NCI-H2081 (cell line): ENCODE measurements at regions not wholly inside any gene's neighbourhood (a gene's known extent, or its start where the extent isn't known, plus 50 kb on each side); places are given as distances from the start of the nearest gene placed in this dataset.
"Not testable (repeated sequence)": the region's sequence is repeated elsewhere in the genome, so short reads cannot be mapped to it uniquely, and the experiment has no call there.

Experiments used
- DNase-seq, 2 experiments: peaks; one replicate each; lab custom pipeline; 2025; lab: John Stamatoyannopoulos, UW

GRCh38 chr6:120930500-120930899 is 403.8 kb downstream of the TBC1D32 start:
- DNase-seq, result not testable (repeated sequence)

- DNase-seq, result no peak
Observed at GRCh38 chr6:120924214-120924613, 410.1 kb downstream of the TBC1D32 start.

GRCh38 chr6:120918137-120918536 is 416.1 kb downstream of the TBC1D32 start:
- no peak for DNase-seq

- DNase-seq, result no peak
Observed at GRCh38 chr6:120916844-120917243, 417.4 kb downstream of the TBC1D32 start.

GRCh38 chr6:120913486-120913885 is 420.8 kb downstream of the TBC1D32 start:
- DNase-seq, result no peak

GRCh38 chr6:120908767-120909166 is 425.5 kb downstream of the TBC1D32 start:
- DNase-seq, result no peak

GRCh38 chr6:120903836-120904235 is 430.4 kb downstream of the TBC1D32 start:
- no peak for DNase-seq

GRCh38 chr6:120899932-120900331 is 434.3 kb downstream of the TBC1D32 start:
- no peak for DNase-seq

GRCh38 chr6:120894077-120894476 is 440.2 kb downstream of the TBC1D32 start:
- no peak for DNase-seq

GRCh38 chr6:120876931-120877330 is 457.3 kb downstream of the TBC1D32 start:
- no peak for DNase-seq

GRCh38 chr6:120876424-120876823 is 457.9 kb downstream of the TBC1D32 start:
- no peak for DNase-seq

GRCh38 chr6:120875900-120876299 is 458.4 kb downstream of the TBC1D32 start:
- DNase-seq, result no peak

- DNase-seq, result no peak
Observed at GRCh38 chr6:120874422-120874821, 459.9 kb downstream of the TBC1D32 start.

- no peak for DNase-seq
Observed at GRCh38 chr6:120873125-120873865, 461.0 kb downstream of the TBC1D32 start.

- no peak for DNase-seq
Observed at GRCh38 chr6:120872262-120872578, 462.1 kb downstream of the TBC1D32 start.

GRCh38 chr6:120871416-120872261 is 462.6 kb downstream of the TBC1D32 start:
- no peak for DNase-seq

GRCh38 chr6:120869397-120869796 is 464.9 kb downstream of the TBC1D32 start:
- no peak for DNase-seq

GRCh38 chr6:120857422-120857821 is 476.9 kb downstream of the TBC1D32 start:
- DNase-seq, result no peak

- no peak for DNase-seq
Observed at GRCh38 chr6:120854583-120854982, 479.7 kb downstream of the TBC1D32 start.

- no peak for DNase-seq
Observed at GRCh38 chr6:120853489-120853888, 480.8 kb downstream of the TBC1D32 start.

GRCh38 chr6:120852293-120852849 is 481.9 kb downstream of the TBC1D32 start:
- DNase-seq, result no peak

GRCh38 chr6:120826253-120826652 is 508.0 kb downstream of the TBC1D32 start:
- DNase-seq, result peak; percentile 22 to 28

GRCh38 chr6:120816794-120817193 is 517.5 kb downstream of the TBC1D32 start:
- no peak for DNase-seq
